HEK293 (cell line): ENCODE measurements at regions not wholly inside any gene's neighbourhood (a gene's known extent, or its start where the extent isn't known, plus 50 kb on each side); places are given as distances from the start of the nearest gene placed in this dataset.

Source experiments
- BCL11A ChIP-seq: fragments of 450-650 bp; formaldehyde crosslinking; IDR thresholded peaks from 2 replicates; pipeline ENCODE4 v1.5.1; 2016; ENCODE audit warnings: low read depth, missing biosample characterization, missing genetic modification characterization
- SP2 ChIP-seq: fragments of 450-650 bp; formaldehyde crosslinking; IDR thresholded peaks from 2 replicates; pipeline ENCODE4 v1.5.1; 2016; ENCODE audit warnings: missing biosample characterization, missing genetic modification characterization
- ZNF202 ChIP-seq: fragments of 450-650 bp; formaldehyde crosslinking; IDR thresholded peaks from 2 replicates; pipeline ENCODE4 v1.5.1; 2016; ENCODE audit warnings: missing biosample characterization, missing genetic modification characterization, borderline replicate concordance
- ZNF658 ChIP-seq: fragments of 450-650 bp; formaldehyde crosslinking; IDR thresholded peaks from 2 replicates; pipeline ENCODE4; 2016; ENCODE audit warnings: missing biosample characterization, missing genetic modification characterization
- TF ChIP-seq, protein P1 (sequence below): fragments of 450-650 bp; formaldehyde crosslinking; IDR thresholded peaks from 2 replicates; pipeline ENCODE4 v1.5.1; 2016; ENCODE audit warnings: missing biosample characterization, missing genetic modification characterization
- TF ChIP-seq, protein P2 (sequence below): fragments of 450-650 bp; formaldehyde crosslinking; conservative IDR thresholded peaks from 2 replicates; pipeline ENCODE4 v1.5.1; 2016; ENCODE audit warnings: low read depth, missing biosample characterization, missing genetic modification characterization

- TF ChIP-seq, protein P1, sequence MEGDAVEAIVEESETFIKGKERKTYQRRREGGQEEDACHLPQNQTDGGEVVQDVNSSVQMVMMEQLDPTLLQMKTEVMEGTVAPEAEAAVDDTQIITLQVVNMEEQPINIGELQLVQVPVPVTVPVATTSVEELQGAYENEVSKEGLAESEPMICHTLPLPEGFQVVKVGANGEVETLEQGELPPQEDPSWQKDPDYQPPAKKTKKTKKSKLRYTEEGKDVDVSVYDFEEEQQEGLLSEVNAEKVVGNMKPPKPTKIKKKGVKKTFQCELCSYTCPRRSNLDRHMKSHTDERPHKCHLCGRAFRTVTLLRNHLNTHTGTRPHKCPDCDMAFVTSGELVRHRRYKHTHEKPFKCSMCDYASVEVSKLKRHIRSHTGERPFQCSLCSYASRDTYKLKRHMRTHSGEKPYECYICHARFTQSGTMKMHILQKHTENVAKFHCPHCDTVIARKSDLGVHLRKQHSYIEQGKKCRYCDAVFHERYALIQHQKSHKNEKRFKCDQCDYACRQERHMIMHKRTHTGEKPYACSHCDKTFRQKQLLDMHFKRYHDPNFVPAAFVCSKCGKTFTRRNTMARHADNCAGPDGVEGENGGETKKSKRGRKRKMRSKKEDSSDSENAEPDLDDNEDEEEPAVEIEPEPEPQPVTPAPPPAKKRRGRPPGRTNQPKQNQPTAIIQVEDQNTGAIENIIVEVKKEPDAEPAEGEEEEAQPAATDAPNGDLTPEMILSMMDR, result no peak
- TF ChIP-seq SP2 (no peak), BCL11A (no peak), ZNF658 (tag by site-specific recombination) (no peak), ZNF202 (tag by site-specific recombination) (no peak)
- TF ChIP-seq, protein P2, sequence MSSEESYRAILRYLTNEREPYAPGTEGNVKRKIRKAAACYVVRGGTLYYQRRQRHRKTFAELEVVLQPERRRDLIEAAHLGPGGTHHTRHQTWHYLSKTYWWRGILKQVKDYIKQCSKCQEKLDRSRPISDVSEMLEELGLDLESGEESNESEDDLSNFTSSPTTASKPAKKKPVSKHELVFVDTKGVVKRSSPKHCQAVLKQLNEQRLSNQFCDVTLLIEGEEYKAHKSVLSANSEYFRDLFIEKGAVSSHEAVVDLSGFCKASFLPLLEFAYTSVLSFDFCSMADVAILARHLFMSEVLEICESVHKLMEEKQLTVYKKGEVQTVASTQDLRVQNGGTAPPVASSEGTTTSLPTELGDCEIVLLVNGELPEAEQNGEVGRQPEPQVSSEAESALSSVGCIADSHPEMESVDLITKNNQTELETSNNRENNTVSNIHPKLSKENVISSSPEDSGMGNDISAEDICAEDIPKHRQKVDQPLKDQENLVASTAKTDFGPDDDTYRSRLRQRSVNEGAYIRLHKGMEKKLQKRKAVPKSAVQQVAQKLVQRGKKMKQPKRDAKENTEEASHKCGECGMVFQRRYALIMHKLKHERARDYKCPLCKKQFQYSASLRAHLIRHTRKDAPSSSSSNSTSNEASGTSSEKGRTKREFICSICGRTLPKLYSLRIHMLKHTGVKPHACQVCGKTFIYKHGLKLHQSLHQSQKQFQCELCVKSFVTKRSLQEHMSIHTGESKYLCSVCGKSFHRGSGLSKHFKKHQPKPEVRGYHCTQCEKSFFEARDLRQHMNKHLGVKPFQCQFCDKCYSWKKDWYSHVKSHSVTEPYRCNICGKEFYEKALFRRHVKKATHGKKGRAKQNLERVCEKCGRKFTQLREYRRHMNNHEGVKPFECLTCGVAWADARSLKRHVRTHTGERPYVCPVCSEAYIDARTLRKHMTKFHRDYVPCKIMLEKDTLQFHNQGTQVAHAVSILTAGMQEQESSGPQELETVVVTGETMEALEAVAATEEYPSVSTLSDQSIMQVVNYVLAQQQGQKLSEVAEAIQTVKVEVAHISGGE (tag by site-specific recombination), result no peak
Measured at GRCh38 chr14:53620317-53620716, 336.3 kb downstream of the BMP4 start.
